ENCODE measurements at regions not wholly inside any gene's neighbourhood (a gene's known extent, or its start where the extent isn't known, plus 50 kb on each side); places are given as distances from the start of the nearest gene placed in this dataset.
"Not testable (repeated sequence)": the region's sequence is repeated elsewhere in the genome, so short reads cannot be mapped to it uniquely, and the experiment has no call there.

GRCh38 chr21:14826630-14827029 lies 238.2 kb downstream of the NRIP1 start:
- DNase-seq (ENCODE audit: low spot score) = no peak

GRCh38 chr21:14825514-14825974 lies 239.3 kb downstream of the NRIP1 start:
- no peak for DNase-seq (ENCODE audit: low spot score)

GRCh38 chr21:14824126-14824525 lies 240.7 kb downstream of the NRIP1 start:
- DNase-seq (ENCODE audit: low spot score) = no peak

DNA sequence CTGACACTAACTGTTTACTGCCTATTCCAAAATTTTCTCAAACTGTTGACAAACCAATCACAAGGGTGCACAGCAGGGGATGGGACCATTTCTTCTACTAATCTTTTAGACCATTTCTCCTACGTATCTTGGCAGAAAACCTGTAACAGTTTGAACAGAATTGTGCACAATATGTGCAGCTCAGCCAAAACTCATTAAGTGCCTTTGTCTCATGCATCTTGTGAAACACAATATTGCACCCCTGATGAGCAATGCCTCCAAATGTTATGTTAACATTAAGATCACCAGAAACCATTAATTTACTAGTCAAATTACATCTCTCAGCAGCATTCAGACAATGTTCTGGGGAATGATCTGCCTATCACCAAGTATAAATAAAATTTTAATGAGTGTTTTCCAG lies 247.5 kb downstream of the NRIP1 start:
- no peak for DNase-seq (ENCODE audit: low spot score)

GRCh38 chr21:14814991-14815390 lies 249.8 kb downstream of the NRIP1 start:
- no peak for DNase-seq (ENCODE audit: low spot score)

DNA sequence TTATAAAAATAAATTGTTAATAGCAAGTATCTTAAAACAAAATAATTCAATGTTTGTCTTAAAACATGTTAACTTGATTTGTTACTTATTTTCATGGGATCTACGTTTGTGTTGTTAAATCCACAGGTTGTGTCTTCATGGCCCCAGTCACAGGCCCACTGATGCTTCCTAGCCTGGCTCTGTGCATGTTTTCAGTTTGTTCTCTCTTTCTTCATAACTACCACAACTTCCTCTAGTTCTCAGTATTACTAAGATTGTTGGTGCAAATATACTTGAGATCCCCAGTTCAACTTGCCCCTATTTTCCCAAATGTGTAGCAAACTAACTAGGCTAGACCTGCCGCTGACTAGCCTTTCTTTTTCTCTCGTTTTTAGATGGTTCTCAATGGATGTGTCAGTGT lies 250.5 kb downstream of the NRIP1 start:
- DNase-seq (ENCODE audit: low spot score) = no peak

- DNase-seq (ENCODE audit: low spot score) = not testable (repeated sequence)
These were observed 258.1 kb upstream of the SAMSN1 start for GRCh38 chr21:14804170-14804569.

DNA sequence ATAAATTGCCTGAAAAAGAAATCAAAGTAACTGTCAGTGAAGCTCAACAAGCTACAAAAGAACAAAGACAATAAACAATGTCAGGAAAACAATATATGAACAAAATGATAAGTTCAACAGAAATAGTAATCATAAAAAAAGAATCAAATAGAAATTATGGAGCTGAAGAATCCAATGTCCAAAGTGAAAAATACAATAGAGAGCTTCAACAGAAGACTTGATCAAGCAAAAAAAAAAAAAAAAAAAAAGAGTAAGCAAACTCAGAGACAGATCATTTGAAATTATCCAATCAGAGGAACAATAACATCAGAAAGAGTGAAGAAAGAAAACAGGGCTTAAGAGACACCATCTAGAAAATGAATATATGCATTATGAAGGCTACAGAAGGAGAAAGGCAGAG lies 251.4 kb upstream of the SAMSN1 start:
- no peak for DNase-seq (ENCODE audit: low spot score)

GRCh38 chr21:14787312-14787711 lies 241.2 kb upstream of the SAMSN1 start:
- DNase-seq (ENCODE audit: low spot score) = no peak

DNA sequence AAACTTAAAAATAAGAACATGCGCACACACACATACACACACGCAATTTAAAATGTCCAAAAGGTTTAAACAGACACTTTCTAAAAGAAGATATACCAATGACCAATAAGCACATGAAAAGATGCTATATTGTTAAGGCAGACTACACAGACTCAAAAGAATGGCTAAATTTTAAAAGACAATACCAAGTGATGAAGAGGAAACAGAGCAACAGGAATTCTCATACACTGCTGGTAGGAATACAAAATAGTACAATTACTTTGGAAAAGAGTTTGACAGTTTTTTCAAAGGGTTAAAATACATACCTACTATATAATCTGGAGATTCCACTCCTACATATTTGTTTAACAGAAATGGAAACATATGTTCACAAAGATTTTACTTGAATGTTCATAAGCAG lies 239.6 kb upstream of the SAMSN1 start:
- DNase-seq (ENCODE audit: low spot score) = no peak

GRCh38 chr21:14773777-14774345 lies 227.7 kb upstream of the SAMSN1 start:
- DNase-seq (ENCODE audit: low spot score) = peak; percentile 22

GRCh38 chr21:14771593-14771992 lies 225.5 kb upstream of the SAMSN1 start:
- no peak for DNase-seq (ENCODE audit: low spot score)

DNA sequence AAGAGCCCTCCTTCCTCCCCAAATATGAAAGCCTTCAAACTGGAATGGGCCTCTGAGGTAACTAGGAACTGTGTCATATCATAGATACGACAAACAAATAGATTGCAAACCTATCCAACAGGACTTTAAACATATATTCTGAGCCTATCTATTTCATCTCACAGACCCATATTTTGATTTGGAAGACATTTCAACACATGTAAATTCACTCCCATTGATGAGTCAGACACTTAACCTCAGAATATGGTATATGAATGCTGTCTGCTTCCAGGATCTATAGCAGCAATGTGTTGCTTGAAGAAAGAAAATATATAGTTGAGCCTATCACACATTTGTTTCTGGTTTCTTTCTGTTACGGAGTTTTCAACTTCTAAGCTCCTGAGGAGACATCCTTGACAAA lies 221.9 kb upstream of the SAMSN1 start:
- DNase-seq (ENCODE audit: low spot score) = no peak

DNA sequence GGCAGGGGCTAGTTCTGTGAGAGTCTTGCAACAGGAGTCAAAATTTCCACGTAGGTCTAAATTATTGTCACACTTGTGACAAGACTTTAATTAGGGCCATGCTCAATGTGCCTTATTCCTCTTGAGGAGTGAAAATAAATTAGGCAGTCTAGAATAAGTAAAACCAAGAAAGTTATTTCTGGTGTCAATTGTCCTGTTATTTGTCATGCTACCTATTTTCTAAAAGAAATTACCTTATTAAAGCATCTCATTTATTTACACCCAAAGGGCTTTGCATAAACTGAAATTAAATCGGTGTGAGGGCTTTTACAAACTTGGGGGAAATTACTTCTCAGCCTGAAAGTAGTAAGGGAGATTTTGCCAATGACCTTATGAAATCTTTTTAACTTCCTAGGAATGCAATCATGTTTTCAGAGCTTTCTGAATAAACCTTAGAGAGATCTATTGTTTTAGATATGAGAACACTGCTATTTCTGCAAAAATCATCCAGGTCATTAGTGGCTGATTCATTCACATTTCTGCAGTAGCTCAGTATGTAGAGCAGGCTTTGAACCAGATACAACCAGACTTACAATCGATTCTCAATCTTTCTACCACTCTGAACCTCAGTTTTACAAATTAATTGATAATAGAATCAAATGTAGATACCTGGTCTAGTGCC lies 221.2 kb upstream of the SAMSN1 start:
- DNase-seq (ENCODE audit: low spot score) = no peak

GRCh38 chr21:14766241-14766640 lies 220.1 kb upstream of the SAMSN1 start:
- no peak for DNase-seq (ENCODE audit: low spot score)

GRCh38 chr21:14763695-14764064 lies 217.6 kb upstream of the SAMSN1 start:
- DNase-seq (ENCODE audit: low spot score) = no peak

DNA sequence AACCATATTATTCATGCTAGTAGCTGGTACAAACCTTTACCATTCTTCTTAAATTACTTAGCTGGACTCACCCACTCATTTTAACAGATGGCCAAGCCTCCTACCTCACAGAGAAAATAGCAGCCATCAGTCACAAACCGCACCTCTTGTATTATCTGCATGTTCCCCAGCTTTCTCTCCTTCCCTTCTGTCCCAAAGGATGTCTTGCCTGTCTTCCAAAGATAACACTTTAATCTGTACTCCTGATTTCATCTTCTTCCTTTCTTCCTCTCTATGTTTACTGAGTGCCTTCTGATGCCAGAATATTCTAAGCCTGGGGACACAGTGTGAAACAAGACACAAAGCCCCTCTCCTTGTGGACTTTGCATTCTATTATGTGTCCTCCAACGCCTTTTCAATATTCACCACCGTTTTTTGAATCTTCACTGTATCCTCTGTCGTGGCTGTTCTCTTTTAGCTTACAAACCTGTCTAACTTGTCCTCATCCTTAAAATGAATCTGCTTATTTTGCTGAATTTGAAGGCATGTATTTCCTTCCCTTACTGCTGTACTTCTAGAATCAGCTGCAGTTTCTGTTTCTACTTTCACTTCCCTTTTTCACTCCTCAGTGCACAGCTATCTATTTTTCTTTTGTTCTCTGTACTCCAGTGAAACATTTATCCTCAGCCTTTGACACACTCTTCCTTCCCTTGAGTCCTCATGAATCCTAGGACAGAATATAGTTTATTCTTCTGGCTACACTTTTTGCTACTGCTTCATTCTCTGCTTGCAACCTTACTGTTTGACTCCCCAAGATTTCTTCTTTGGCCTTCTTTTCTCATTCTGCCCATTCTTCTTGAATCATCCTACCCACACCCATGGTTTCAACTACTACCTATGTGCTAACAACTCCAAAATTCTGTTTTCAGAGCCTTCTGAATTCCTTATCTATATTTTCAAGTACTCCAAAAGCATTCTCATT lies 216.9 kb upstream of the SAMSN1 start:
- DNase-seq (ENCODE audit: low spot score) = no peak

DNA sequence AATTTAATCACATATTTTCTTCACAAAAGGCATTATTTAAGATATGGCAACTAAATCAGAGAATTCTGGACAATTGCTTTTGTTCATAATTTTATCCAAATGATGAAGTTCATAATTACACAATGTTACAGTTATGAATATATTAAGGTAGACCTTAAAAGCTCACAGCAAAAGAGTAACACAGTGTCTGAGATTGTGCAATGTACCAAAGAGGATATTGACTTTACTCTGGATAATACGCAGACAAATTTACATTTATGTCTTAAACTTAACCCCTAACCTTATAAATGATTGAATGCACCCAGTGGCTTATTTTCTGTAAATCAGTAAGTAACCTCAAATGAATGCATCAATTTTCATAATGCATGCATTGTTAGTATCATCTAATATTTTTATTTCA lies 216.2 kb upstream of the SAMSN1 start:
- DNase-seq (ENCODE audit: low spot score) = no peak

DNA sequence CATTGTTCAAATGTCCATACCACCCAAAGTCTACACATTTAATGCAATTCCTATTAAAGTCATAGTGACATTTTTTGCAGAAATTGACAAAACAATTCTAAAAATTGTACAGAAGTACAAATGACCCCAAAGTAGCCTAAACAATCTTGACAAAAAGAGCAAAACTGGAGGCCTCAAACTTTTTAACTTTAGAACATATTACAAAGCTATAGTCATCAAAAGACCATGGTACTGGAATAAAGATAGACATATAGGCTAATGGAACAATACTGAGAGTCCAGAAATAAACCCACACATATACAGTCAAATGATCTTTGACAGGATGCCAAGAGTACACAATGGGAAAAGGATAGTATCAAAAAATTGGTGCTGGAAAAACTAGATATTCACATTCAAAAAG lies 213.2 kb upstream of the SAMSN1 start:
- no peak for DNase-seq (ENCODE audit: low spot score)

DNA sequence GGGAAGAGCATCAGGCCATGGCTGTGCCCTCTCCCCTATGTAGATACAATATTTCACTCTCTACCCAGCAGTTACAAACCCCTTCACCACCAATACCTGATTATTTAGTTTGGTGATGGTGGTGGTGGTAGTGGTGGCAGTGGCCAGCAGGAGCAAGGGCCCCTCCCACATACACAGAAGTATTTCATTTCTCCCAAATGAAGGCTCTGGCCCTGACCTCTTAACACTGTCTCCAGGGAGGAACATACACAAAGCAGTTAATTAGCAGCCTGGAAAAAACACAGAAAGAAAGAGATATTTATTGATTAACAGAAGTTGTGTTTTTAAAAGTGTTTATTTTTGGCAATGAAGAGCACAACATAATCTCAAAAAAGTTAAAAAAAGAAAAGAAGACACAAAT lies 212.7 kb upstream of the SAMSN1 start:
- DNase-seq (ENCODE audit: low spot score) = no peak

GRCh38 chr21:14757533-14758327 lies 211.6 kb upstream of the SAMSN1 start:
- DNase-seq (ENCODE audit: low spot score) = no peak

DNA sequence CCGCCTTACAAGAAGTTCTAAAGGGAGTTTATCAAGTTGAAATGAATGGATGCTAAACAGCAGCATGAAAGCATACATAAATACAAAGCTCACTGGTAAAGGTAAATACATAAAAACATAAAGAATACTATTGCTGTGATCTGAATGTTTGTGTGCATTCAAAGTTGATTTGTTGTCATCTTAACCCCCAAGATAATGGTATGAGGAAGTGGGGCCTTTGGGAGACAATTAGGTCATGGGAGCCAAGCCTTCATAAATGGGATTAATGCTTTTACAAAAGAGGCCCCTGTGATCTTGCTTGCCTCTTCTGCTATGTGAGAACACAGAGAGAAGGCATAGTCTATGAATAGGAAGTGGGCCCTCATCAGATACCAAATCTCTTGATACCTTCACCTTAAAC lies 209.0 kb upstream of the SAMSN1 start:
- no peak for DNase-seq (ENCODE audit: low spot score)

Measured in COLO829 (cell line).